ENCODE measurements at regions not wholly inside any gene's neighbourhood (a gene's known extent, or its start where the extent isn't known, plus 50 kb on each side); places are given as distances from the start of the nearest gene placed in this dataset.

DNA sequence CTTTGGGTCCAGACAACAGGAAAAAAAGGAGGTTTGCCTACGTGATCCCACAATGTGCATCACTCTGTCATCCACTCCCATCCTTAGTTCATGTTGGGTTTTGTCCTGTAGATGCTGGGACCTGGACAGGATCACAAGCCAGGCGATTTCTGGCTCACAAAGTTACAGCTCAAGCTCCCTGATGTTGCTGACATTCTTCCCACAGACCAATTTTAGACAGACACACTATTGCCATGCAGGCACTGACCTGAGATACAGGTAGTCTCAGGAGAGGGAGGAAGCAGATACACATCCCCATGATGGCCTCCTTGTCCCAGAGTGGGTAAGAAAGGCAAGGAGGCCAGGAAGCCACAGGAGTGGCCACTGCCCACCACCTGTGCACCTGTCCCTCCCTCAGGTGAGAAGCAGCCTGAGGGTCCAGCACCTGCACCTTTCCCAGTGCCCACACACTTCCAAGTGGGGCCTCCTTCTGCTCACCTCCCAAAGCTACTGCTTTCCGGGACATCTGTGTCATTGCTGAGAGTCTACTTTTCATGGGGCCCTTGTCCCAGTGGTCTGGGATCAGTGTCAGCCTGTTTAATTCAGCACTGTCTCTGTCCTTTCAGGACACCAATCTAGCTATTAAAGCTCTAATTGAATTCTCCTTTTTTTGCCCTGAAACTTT, 52.0 kb upstream of the TOP3B start:
- Histone ChIP-seq H3K9me3 (ENCODE audit: control insufficient read depth in 1 of 2, low read length in 2 of 2) (no peaks in the 10 kb centered on the region), H3K36me3 (ENCODE audit: control insufficient read depth in 1 of 2, insufficient read depth in 2 of 2, low read length in 2 of 2) (no peaks in the 10 kb centered on the region), H3K27ac (ENCODE audit: low read depth, low read length) (no peak overlapping the region), H3K9ac (ENCODE audit: low read depth in 1 of 2, low read length in 2 of 2) (no peak overlapping the region), H3K4me1 (ENCODE audit: control insufficient read depth in 1 of 2, insufficient read depth in 2 of 2, low read length in 2 of 2) (no peaks in the 10 kb centered on the region), H3K27me3 (ENCODE audit: control insufficient read depth in 1 of 2, insufficient read depth in 2 of 2, low read length in 2 of 2) (peaks cover 0 to 5% of the 10 kb centered on the region in 2 donors), H3K4me3 (ENCODE audit: low read depth in 1 of 2, low read length in 2 of 2) (no peak overlapping the region)

DNA sequence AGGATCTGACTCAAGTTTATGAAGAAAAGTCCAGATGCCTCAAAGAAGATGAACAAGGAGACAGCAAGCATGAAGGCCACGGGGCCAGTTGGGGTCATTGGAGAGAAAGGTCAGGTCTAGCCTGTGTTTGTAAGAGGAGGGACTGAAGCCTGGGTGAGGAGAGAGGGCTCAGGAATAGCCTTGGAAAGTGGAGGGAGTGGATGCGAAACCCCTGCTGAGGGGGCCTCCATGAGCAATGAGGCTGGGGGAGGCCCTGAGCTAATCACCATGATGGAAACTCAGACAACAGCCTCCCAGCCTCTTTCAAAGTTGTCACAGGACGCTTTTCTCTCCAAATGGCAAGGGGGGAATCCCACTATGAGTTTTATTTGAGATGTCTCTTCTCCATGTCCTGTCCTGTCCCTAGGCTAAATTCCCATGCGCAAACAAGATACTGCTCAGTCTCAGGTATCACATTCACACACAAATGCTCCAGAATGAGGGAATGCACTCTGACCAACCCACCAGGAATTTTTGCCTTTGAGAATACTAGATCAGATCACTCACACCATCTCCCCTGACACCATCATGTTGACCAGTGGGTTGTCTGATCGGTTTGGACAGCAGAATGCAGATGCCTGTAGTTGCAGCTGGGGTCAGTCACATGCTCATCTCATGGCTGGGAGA, 51.3 kb upstream of the TOP3B start:
- peaks cover 0 to 3% of the 10 kb centered on the region in 2 donors for H3K27me3 ChIP-seq (ENCODE audit: control insufficient read depth in 1 of 2, insufficient read depth in 2 of 2, low read length in 2 of 2)

DNA sequence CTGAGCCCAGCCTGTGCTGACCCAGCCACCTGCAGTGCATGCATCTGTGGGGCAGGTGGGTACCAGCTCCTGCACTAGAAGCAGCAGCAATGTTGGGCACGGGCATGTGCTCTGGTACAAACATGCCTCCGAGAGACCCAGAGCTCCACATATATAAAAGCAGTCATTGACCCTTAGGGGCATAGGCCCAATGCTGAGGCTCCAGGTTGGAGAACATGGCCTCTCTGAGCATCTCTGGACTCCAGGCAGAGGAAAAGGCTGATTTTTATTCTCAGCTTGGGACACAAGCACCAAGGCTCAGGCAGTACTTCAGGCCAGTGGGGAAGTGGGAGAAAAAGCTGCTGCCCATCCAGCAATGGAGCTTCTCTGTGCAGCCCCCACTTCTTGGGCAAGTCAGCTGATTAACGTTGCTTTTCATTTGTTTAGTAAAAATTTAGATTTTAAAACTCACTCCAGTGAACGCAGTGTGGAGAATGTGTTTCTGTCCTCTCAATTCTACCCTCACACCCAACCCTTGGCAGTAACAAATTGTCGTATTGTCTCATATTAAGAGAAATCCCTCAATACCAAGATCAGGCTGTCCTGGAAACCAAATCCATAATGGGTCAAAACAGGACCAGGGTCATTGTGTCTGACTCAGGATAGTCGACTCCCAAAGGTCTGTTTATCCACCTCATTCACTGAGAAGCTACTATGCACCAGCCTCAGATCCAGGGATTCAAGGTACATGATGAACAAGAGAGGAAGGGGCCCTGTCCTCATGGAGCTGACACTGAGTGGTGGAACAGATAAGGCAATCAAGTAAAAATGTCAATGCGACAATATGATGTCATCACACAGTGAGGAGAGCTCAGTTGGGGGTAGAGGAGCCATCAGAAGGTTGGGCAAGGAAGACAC, 50.6 kb upstream of the TOP3B start:
- H3K9ac ChIP-seq (ENCODE audit: low read depth in 1 of 2, low read length in 2 of 2), result no peak overlapping the region
- no peak overlapping the region for H3K27ac ChIP-seq (ENCODE audit: low read depth, low read length)
- H3K36me3 ChIP-seq (ENCODE audit: control insufficient read depth in 1 of 2, insufficient read depth in 2 of 2, low read length in 2 of 2), result no peaks in the 10 kb centered on the region
- H3K4me3 ChIP-seq (ENCODE audit: low read depth in 1 of 2, low read length in 2 of 2), result no peak overlapping the region
- H3K27me3 ChIP-seq (ENCODE audit: control insufficient read depth in 1 of 2, insufficient read depth in 2 of 2, low read length in 2 of 2), result peaks cover 0 to 3% of the 10 kb centered on the region in 2 donors
- H3K4me1 ChIP-seq (ENCODE audit: control insufficient read depth in 1 of 2, insufficient read depth in 2 of 2, low read length in 2 of 2), result no peaks in the 10 kb centered on the region
- no peaks in the 10 kb centered on the region for H3K9me3 ChIP-seq (ENCODE audit: control insufficient read depth in 1 of 2, low read length in 2 of 2)

More for the DNA sequence above, 51.3 kb upstream of the TOP3B start:
- Histone ChIP-seq H3K9me3 (ENCODE audit: control insufficient read depth in 1 of 2, low read length in 2 of 2) (no peaks in the 10 kb centered on the region), H3K9ac (ENCODE audit: low read depth in 1 of 2, low read length in 2 of 2) (no peak overlapping the region), H3K4me3 (ENCODE audit: low read depth in 1 of 2, low read length in 2 of 2) (no peak overlapping the region), H3K4me1 (ENCODE audit: control insufficient read depth in 1 of 2, insufficient read depth in 2 of 2, low read length in 2 of 2) (no peaks in the 10 kb centered on the region), H3K36me3 (ENCODE audit: control insufficient read depth in 1 of 2, insufficient read depth in 2 of 2, low read length in 2 of 2) (no peaks in the 10 kb centered on the region), H3K27ac (ENCODE audit: low read depth, low read length) (no peak overlapping the region)

DNA sequence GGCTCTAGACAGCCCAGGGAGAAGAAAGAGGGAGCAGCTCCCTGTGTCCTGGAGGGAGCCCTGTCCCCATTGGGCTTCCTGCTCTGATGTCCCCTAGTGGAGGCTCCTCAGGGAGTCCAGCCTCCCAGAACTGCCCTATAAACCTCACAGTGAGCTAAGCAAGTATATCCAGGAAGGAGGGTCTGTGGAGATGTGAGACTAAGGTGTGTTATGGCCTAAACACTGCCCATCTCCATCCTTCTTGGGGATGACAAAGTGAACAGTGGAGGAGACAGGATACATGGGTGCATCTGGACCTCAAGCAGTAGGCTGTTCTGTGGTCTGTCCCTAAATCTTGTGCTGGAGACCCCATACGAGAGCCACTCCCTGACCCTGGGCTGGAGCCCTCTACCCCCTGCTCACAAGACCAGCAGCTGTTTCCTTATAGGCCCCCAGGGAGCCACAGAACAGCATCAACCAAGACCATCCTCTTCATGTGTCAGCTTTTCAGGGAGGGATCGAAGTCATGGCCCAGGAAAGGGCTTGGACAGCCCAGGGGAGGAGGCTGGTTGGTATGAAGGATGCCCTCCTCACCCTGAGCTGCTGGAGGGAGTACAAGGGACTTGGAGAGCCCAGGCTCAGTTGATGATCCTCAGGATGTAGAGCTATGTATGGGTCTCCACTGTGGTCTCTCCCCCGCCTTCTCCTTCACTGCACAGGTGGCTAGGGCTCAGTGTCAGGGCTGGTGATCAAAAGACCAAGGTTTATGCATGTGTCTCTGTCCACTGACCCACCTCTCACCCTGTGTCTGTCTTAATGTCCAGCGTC, 49.7 kb upstream of the TOP3B start:
- Histone ChIP-seq H3K27ac (ENCODE audit: low read depth, low read length) (no peak overlapping the region), H3K4me3 (ENCODE audit: low read depth in 1 of 2, low read length in 2 of 2) (no peak overlapping the region), H3K36me3 (ENCODE audit: control insufficient read depth in 1 of 2, insufficient read depth in 2 of 2, low read length in 2 of 2) (no peaks in the 10 kb centered on the region), H3K9me3 (ENCODE audit: control insufficient read depth in 1 of 2, low read length in 2 of 2) (no peaks in the 10 kb centered on the region), H3K9ac (ENCODE audit: low read depth in 1 of 2, low read length in 2 of 2) (no peak overlapping the region), H3K27me3 (ENCODE audit: control insufficient read depth in 1 of 2, insufficient read depth in 2 of 2, low read length in 2 of 2) (peaks cover 0 to 3% of the 10 kb centered on the region in 2 donors), H3K4me1 (ENCODE audit: control insufficient read depth in 1 of 2, insufficient read depth in 2 of 2, low read length in 2 of 2) (no peaks in the 10 kb centered on the region)

All from duodenal mucosa (tissue), 2 donors.